RWPE2 (cell line): ENCODE measurements at regions not wholly inside any gene's neighbourhood (a gene's known extent, or its start where the extent isn't known, plus 50 kb on each side); places are given as distances from the start of the nearest gene placed in this dataset.

Experiments used
- ATAC-seq: fragments of 200-7000 bp; cut with Tn5 transposase; 3 replicates; pipeline ENCODE4 v1.9.1; 2021; ENCODE audit warnings: low read depth
- DNase-seq: peaks from one replicate; pipeline ENCODE4 v3.0.0-alpha.2; 2020; ENCODE audit warnings: low spot score
- H3K27ac ChIP-seq: fragments of 450-650 bp; 2 replicates; pipeline ENCODE4 v1.5.1; 2017; ENCODE audit warnings: mild to moderate bottlenecking; ENCODE audit not compliant: poor library complexity, severe bottlenecking
- H3K27me3 ChIP-seq: fragments of 250-450 bp; sonication (Bioruptor Pico); 2 replicates; pipeline ENCODE4 v1.5.1; 2021; ENCODE audit warnings: mild to moderate bottlenecking, moderate library complexity; ENCODE audit not compliant: insufficient read depth, poor library complexity, severe bottlenecking
- H3K36me3 ChIP-seq: fragments of 250-450 bp; sonication (Bioruptor Pico); 2 replicates; pipeline ENCODE4 v1.5.1; 2020; ENCODE audit warnings: low read depth, mild to moderate bottlenecking, moderate library complexity
- H3K4me1 ChIP-seq: fragments of 250-450 bp; sonication (Bioruptor Pico); 2 replicates; pipeline ENCODE4 v1.5.1; 2021; ENCODE audit warnings: mild to moderate bottlenecking, moderate library complexity; ENCODE audit not compliant: insufficient read depth, poor library complexity, severe bottlenecking
- H3K4me3 ChIP-seq: fragments of 250-450 bp; sonication (Bioruptor Pico); 2 replicates; pipeline ENCODE4 v1.5.1; 2021; ENCODE audit warnings: mild to moderate bottlenecking, moderate library complexity; ENCODE audit not compliant: severe bottlenecking
- H3K9me3 ChIP-seq: fragments of 250-450 bp; sonication (Bioruptor Pico); 2 replicates; pipeline ENCODE4 v1.5.1; 2021; ENCODE audit warnings: mild to moderate bottlenecking, moderate library complexity; ENCODE audit not compliant: severe bottlenecking
- CTCF ChIP-seq: fragments of 450-650 bp; IDR thresholded peaks from one replicate; pipeline ENCODE4 v1.5.1; 2017; ENCODE audit warnings: mild to moderate bottlenecking, moderate library complexity; ENCODE audit not compliant: poor library complexity, severe bottlenecking

- ATAC-seq = no peak
- no peak for TF ChIP-seq CTCF
Observed at GRCh38 chr3:150357923-150358607, 50.0 kb upstream of the TSC22D2 start.

GRCh38 chr3:150357140-150357539, 51.0 kb upstream of the TSC22D2 start:
- no peak overlapping the region for H3K27ac ChIP-seq
- no peaks in the 10 kb centered on the region for H3K27me3 ChIP-seq
- DNase-seq = no peak
- H3K4me3 ChIP-seq = no peak overlapping the region
- ATAC-seq = no peak
- TF ChIP-seq CTCF = no peak
- H3K36me3 ChIP-seq = no peaks in the 10 kb centered on the region
- peaks cover 12% of the 10 kb centered on the region for H3K4me1 ChIP-seq
- H3K9me3 ChIP-seq = no peaks in the 10 kb centered on the region

More at GRCh38 chr3:150357923-150358607, 50.0 kb upstream of the TSC22D2 start:
- DNase-seq = no peak
- no peak overlapping the region for H3K27ac ChIP-seq
- no peaks in the 10 kb centered on the region for H3K36me3 ChIP-seq
- H3K4me1 ChIP-seq = peaks cover 11% of the 10 kb centered on the region
- H3K27me3 ChIP-seq = no peaks in the 10 kb centered on the region
- no peak overlapping the region for H3K4me3 ChIP-seq
- no peaks in the 10 kb centered on the region for H3K9me3 ChIP-seq

- Histone ChIP-seq H3K27ac (no peak overlapping the region), H3K36me3 (no peaks in the 10 kb centered on the region), H3K4me3 (no peak overlapping the region), H3K9me3 (no peaks in the 10 kb centered on the region), H3K4me1 (peaks cover 25% of the 10 kb centered on the region), H3K27me3 (no peaks in the 10 kb centered on the region)
- ATAC-seq (no peak), DNase-seq (no peak)
- no peak for TF ChIP-seq CTCF
Observed at GRCh38 chr3:150355574-150355973, 52.5 kb upstream of the TSC22D2 start.

- ATAC-seq (no peak), DNase-seq (no peak)
- H3K4me3 ChIP-seq = no peak overlapping the region
- H3K27ac ChIP-seq = peak overlapping the region; percentile 97
- peaks cover 50% of the 10 kb centered on the region for H3K4me1 ChIP-seq
- no peaks in the 10 kb centered on the region for H3K9me3 ChIP-seq
- no peaks in the 10 kb centered on the region for H3K27me3 ChIP-seq
- no peaks in the 10 kb centered on the region for H3K36me3 ChIP-seq
- no peak for TF ChIP-seq CTCF
Observed at GRCh38 chr3:150352931-150353330, 55.2 kb upstream of the TSC22D2 start.

- peak; percentile 55 for ATAC-seq
- Histone ChIP-seq H3K27ac (peak overlapping the region; percentile 97), H3K4me1 (peaks cover 65% of the 10 kb centered on the region), H3K36me3 (no peaks in the 10 kb centered on the region), H3K4me3 (no peak overlapping the region), H3K9me3 (no peaks in the 10 kb centered on the region), H3K27me3 (no peaks in the 10 kb centered on the region)
- no peak for TF ChIP-seq CTCF
- DNase-seq = no peak
Observed at GRCh38 chr3:150351398-150351797, 56.7 kb upstream of the TSC22D2 start.
